ENCODE measurements at regions not wholly inside any gene's neighbourhood (a gene's known extent, or its start where the extent isn't known, plus 50 kb on each side); places are given as distances from the start of the nearest gene placed in this dataset.

DNA sequence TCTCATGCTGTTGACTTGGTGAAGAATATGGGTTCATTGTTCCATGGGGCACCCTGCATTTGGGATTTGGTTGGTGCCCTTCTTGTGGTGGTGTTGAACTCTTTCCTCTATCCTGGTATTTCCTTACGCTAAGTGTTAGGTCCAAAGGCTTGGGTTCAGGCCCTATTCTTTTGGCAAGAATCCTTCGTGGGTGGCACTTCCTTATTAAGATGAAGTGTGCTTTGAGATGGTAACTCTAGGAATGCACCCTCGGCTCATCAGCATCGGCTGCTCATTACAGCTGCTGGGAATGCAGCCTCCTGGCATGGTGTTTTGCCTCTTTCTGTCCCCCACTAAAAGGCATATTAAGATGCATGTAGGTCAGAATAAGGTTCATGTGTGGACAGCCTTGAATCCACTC lies 380.7 kb downstream of the RPS24 start:
- Histone ChIP-seq H2BK12ac (ENCODE audit: low read length) (no peak overlapping the region), H3K79me1 (ENCODE audit: low read depth, low read length) (no peaks in the 10 kb centered on the region), H3K36me3 (replicated peaks in 1 of 2; ENCODE audit: control insufficient read depth in 2 of 2, insufficient read depth in 2 of 2, low read length in 2 of 2) (no peaks in the 10 kb centered on the region), H2AK5ac (ENCODE audit: low read depth, low read length) (no peak overlapping the region), H2BK5ac (ENCODE audit: low read length) (no peak overlapping the region), H3K4me1 (ENCODE audit: control insufficient read depth in 2 of 2, insufficient read depth in 1 of 2, low read depth in 1 of 2, low read length in 2 of 2) (peaks cover 2 to 4% of the 10 kb centered on the region in 2 donors), H3K4me3 (ENCODE audit: low read length in 2 of 2) (no peak overlapping the region), H3K18ac (ENCODE audit: low read length) (no peak overlapping the region), H2BK15ac (ENCODE audit: low read length) (no peak overlapping the region), H3K27me3 (ENCODE audit: control insufficient read depth in 3 of 3, insufficient read depth in 3 of 3, low read depth in 1 of 3, low read length in 3 of 3) (no peaks in the 10 kb centered on the region), H2BK120ac (ENCODE audit: low read depth, low read length) (no peak overlapping the region), H3K4me2 (ENCODE audit: insufficient read depth, low read length, poor library complexity, severe bottlenecking) (no peak overlapping the region), H3K9me3 (replicated peaks in 1 of 2; ENCODE audit: control insufficient read depth in 2 of 2, insufficient read depth in 1 of 2, low read depth in 1 of 2, low read length in 2 of 2) (no peaks in the 10 kb centered on the region), H3K14ac (ENCODE audit: low read length) (no peak overlapping the region), H3K9ac (ENCODE audit: low read depth, low read length, poor library complexity) (no peak overlapping the region), H4K8ac (ENCODE audit: low read depth, low read length) (no peak overlapping the region), H3K27ac (replicated peaks; ENCODE audit: low read length) (no peak overlapping the region), H3K4ac (ENCODE audit: low read length) (no peak overlapping the region), H3K23ac (ENCODE audit: low read depth, low read length, poor library complexity) (no peak overlapping the region), H2AFZ (ENCODE audit: low read length) (no peak overlapping the region), H4K91ac (ENCODE audit: low read depth, low read length, poor library complexity) (no peak overlapping the region)
- WGBS, 2 donors (ENCODE audit: extremely low coverage in 2 of 2, insufficient read length in 2 of 2, insufficient replicate concordance in 1 of 2) = no CpG with 5 or more reads among the region's 4 CpGs
- no peak for DNase-seq (ENCODE audit: low spot score)

GRCh38 chr10:78415111-78415510 lies 381.4 kb downstream of the RPS24 start:
- H3K79me1 ChIP-seq (ENCODE audit: low read depth, low read length) = no peaks in the 10 kb centered on the region
- no peaks in the 10 kb centered on the region for H3K27me3 ChIP-seq (ENCODE audit: control insufficient read depth in 3 of 3, insufficient read depth in 3 of 3, low read depth in 1 of 3, low read length in 3 of 3)
- H2AK5ac ChIP-seq (ENCODE audit: low read depth, low read length) = no peak overlapping the region
- H3K9ac ChIP-seq (ENCODE audit: low read depth, low read length, poor library complexity) = no peak overlapping the region
- H3K23ac ChIP-seq (ENCODE audit: low read depth, low read length, poor library complexity) = no peak overlapping the region
- H4K91ac ChIP-seq (ENCODE audit: low read depth, low read length, poor library complexity) = no peak overlapping the region
- DNase-seq (ENCODE audit: low spot score) = no peak
- no peak overlapping the region for H2BK12ac ChIP-seq (ENCODE audit: low read length)
- H3K4ac ChIP-seq (ENCODE audit: low read length) = no peak overlapping the region
- no peak overlapping the region for H3K14ac ChIP-seq (ENCODE audit: low read length)
- no peak overlapping the region for H2BK5ac ChIP-seq (ENCODE audit: low read length)
- no peaks in the 10 kb centered on the region for H3K9me3 ChIP-seq (replicated peaks in 1 of 2; ENCODE audit: control insufficient read depth in 2 of 2, insufficient read depth in 1 of 2, low read depth in 1 of 2, low read length in 2 of 2)
- no peak overlapping the region for H3K4me3 ChIP-seq (ENCODE audit: low read length in 2 of 2)
- H2BK120ac ChIP-seq (ENCODE audit: low read depth, low read length) = no peak overlapping the region
- H2BK15ac ChIP-seq (ENCODE audit: low read length) = no peak overlapping the region
- H2AFZ ChIP-seq (ENCODE audit: low read length) = no peak overlapping the region
- H3K27ac ChIP-seq (replicated peaks; ENCODE audit: low read length) = no peak overlapping the region
- no CpG with 5 or more reads among the region's 1 CpG for WGBS, 2 donors (ENCODE audit: extremely low coverage in 2 of 2, insufficient read length in 2 of 2, insufficient replicate concordance in 1 of 2)
- H3K36me3 ChIP-seq (replicated peaks in 1 of 2; ENCODE audit: control insufficient read depth in 2 of 2, insufficient read depth in 2 of 2, low read length in 2 of 2) = no peaks in the 10 kb centered on the region
- no peak overlapping the region for H3K4me2 ChIP-seq (ENCODE audit: insufficient read depth, low read length, poor library complexity, severe bottlenecking)
- H3K18ac ChIP-seq (ENCODE audit: low read length) = no peak overlapping the region
- no peak overlapping the region for H4K8ac ChIP-seq (ENCODE audit: low read depth, low read length)
- peaks cover 3 to 4% of the 10 kb centered on the region in 2 donors for H3K4me1 ChIP-seq (ENCODE audit: control insufficient read depth in 2 of 2, insufficient read depth in 1 of 2, low read depth in 1 of 2, low read length in 2 of 2)

GRCh38 chr10:78416031-78417011 lies 382.7 kb downstream of the RPS24 start:
- no peak overlapping the region for H3K23ac ChIP-seq (ENCODE audit: low read depth, low read length, poor library complexity)
- no peaks in the 10 kb centered on the region for H3K36me3 ChIP-seq (replicated peaks in 1 of 2; ENCODE audit: control insufficient read depth in 2 of 2, insufficient read depth in 2 of 2, low read length in 2 of 2)
- no peaks in the 10 kb centered on the region for H3K9me3 ChIP-seq (replicated peaks in 1 of 2; ENCODE audit: control insufficient read depth in 2 of 2, insufficient read depth in 1 of 2, low read depth in 1 of 2, low read length in 2 of 2)
- H2AFZ ChIP-seq (ENCODE audit: low read length) = no peak overlapping the region
- no peak overlapping the region for H4K91ac ChIP-seq (ENCODE audit: low read depth, low read length, poor library complexity)
- H3K27me3 ChIP-seq (ENCODE audit: control insufficient read depth in 3 of 3, insufficient read depth in 3 of 3, low read depth in 1 of 3, low read length in 3 of 3) = no peaks in the 10 kb centered on the region
- H3K4me3 ChIP-seq (ENCODE audit: low read length in 2 of 2) = no peak overlapping the region
- no peak overlapping the region for H3K18ac ChIP-seq (ENCODE audit: low read length)
- H3K4ac ChIP-seq (ENCODE audit: low read length) = no peak overlapping the region
- no peak overlapping the region for H2BK120ac ChIP-seq (ENCODE audit: low read depth, low read length)
- H4K8ac ChIP-seq (ENCODE audit: low read depth, low read length) = no peak overlapping the region
- H2BK12ac ChIP-seq (ENCODE audit: low read length) = no peak overlapping the region
- no peak overlapping the region for H2AK5ac ChIP-seq (ENCODE audit: low read depth, low read length)
- no peak overlapping the region for H2BK5ac ChIP-seq (ENCODE audit: low read length)
- H3K4me1 ChIP-seq (ENCODE audit: control insufficient read depth in 2 of 2, insufficient read depth in 1 of 2, low read depth in 1 of 2, low read length in 2 of 2) = peaks cover 9% of the 10 kb centered on the region in 2 donors
- no peak overlapping the region for H3K4me2 ChIP-seq (ENCODE audit: insufficient read depth, low read length, poor library complexity, severe bottlenecking)
- H3K79me1 ChIP-seq (ENCODE audit: low read depth, low read length) = no peaks in the 10 kb centered on the region
- no peak overlapping the region for H3K9ac ChIP-seq (ENCODE audit: low read depth, low read length, poor library complexity)
- no peak overlapping the region for H3K27ac ChIP-seq (replicated peaks; ENCODE audit: low read length)
- no peak overlapping the region for H3K14ac ChIP-seq (ENCODE audit: low read length)
- no CpG with 5 or more reads among the region's 3 CpGs for whole genome bisulfite sequencing, 2 donors (ENCODE audit: extremely low coverage in 2 of 2, insufficient read length in 2 of 2, insufficient replicate concordance in 1 of 2)
- H2BK15ac ChIP-seq (ENCODE audit: low read length) = no peak overlapping the region
- DNase-seq (ENCODE audit: low spot score) = no peak

- Histone ChIP-seq H3K9me3 (replicated peaks in 1 of 2; ENCODE audit: control insufficient read depth in 2 of 2, insufficient read depth in 1 of 2, low read depth in 1 of 2, low read length in 2 of 2) (no peaks in the 10 kb centered on the region), H4K91ac (ENCODE audit: low read depth, low read length, poor library complexity) (no peak overlapping the region), H3K36me3 (replicated peaks in 1 of 2; ENCODE audit: control insufficient read depth in 2 of 2, insufficient read depth in 2 of 2, low read length in 2 of 2) (no peaks in the 10 kb centered on the region), H3K27me3 (ENCODE audit: control insufficient read depth in 3 of 3, insufficient read depth in 3 of 3, low read depth in 1 of 3, low read length in 3 of 3) (no peaks in the 10 kb centered on the region), H2AK5ac (ENCODE audit: low read depth, low read length) (peak overlapping the region; percentile 43), H3K4me1 (ENCODE audit: control insufficient read depth in 2 of 2, insufficient read depth in 1 of 2, low read depth in 1 of 2, low read length in 2 of 2) (peaks cover 9 to 14% of the 10 kb centered on the region in 2 donors), H3K4me3 (ENCODE audit: low read length in 2 of 2) (no peak overlapping the region), H2BK15ac (ENCODE audit: low read length) (no peak overlapping the region), H2AFZ (ENCODE audit: low read length) (no peak overlapping the region), H3K79me1 (ENCODE audit: low read depth, low read length) (no peaks in the 10 kb centered on the region), H3K9ac (ENCODE audit: low read depth, low read length, poor library complexity) (no peak overlapping the region), H3K4ac (ENCODE audit: low read length) (no peak overlapping the region), H2BK12ac (ENCODE audit: low read length) (no peak overlapping the region), H3K18ac (ENCODE audit: low read length) (no peak overlapping the region), H3K4me2 (ENCODE audit: insufficient read depth, low read length, poor library complexity, severe bottlenecking) (no peak overlapping the region), H3K14ac (ENCODE audit: low read length) (no peak overlapping the region), H2BK5ac (ENCODE audit: low read length) (no peak overlapping the region), H2BK120ac (ENCODE audit: low read depth, low read length) (no peak overlapping the region), H4K8ac (ENCODE audit: low read depth, low read length) (no peak overlapping the region), H3K23ac (ENCODE audit: low read depth, low read length, poor library complexity) (no peak overlapping the region), H3K27ac (replicated peaks; ENCODE audit: low read length) (no peak overlapping the region)
- no CpG with 5 or more reads among the region's 16 CpGs for WGBS, 2 donors (ENCODE audit: extremely low coverage in 2 of 2, insufficient read length in 2 of 2, insufficient replicate concordance in 1 of 2)
- no peak for DNase-seq (ENCODE audit: low spot score)
Observed at GRCh38 chr10:78417425-78418370, 384.0 kb downstream of the RPS24 start.

Measured in neuronal stem cell (in vitro differentiated cells).